H9 (cell line): ENCODE measurements at regions not wholly inside any gene's neighbourhood (a gene's known extent, or its start where the extent isn't known, plus 50 kb on each side); places are given as distances from the start of the nearest gene placed in this dataset.

ENCODE experiments used
- DNase-seq: peaks from one replicate; pipeline ENCODE4 v3.0.0-alpha.2; 2017
- H2AFZ ChIP-seq: one replicate; pipeline ENCODE4 v1.6.1; 2013; ENCODE audit warnings: mild to moderate bottlenecking, low read length, control low read depth, moderate library complexity
- H2AK5ac ChIP-seq: 2 replicates; pipeline ENCODE4 v1.6.1; 2013; ENCODE audit warnings: low read length, control low read depth, mixed read lengths; ENCODE audit not compliant: insufficient read length
- H2BK120ac ChIP-seq: one replicate; pipeline ENCODE4 v1.6.1; 2013; ENCODE audit warnings: low read depth, mild to moderate bottlenecking, low read length, control low read depth, inconsistent platforms; ENCODE audit not compliant: poor library complexity, severe bottlenecking
- H2BK12ac ChIP-seq: 2 replicates; pipeline ENCODE4 v1.6.1; 2013; ENCODE audit warnings: low read length, control low read depth, mixed read lengths, low read depth; ENCODE audit not compliant: insufficient read length
- H2BK15ac ChIP-seq: 2 replicates; pipeline ENCODE4 v1.6.1; 2013; ENCODE audit warnings: low read depth, low read length, control low read depth
- H2BK20ac ChIP-seq: one replicate; pipeline ENCODE4 v1.6.1; 2013; ENCODE audit warnings: low read depth, mild to moderate bottlenecking, low read length, control low read depth, inconsistent platforms; ENCODE audit not compliant: poor library complexity, severe bottlenecking
- H2BK5ac ChIP-seq: 2 replicates; pipeline ENCODE4 v1.6.1; 2013; ENCODE audit warnings: low read length, control low read depth, mixed read lengths; ENCODE audit not compliant: insufficient read length
- H3K14ac ChIP-seq: 2 replicates; pipeline ENCODE4 v1.6.1; 2013; ENCODE audit warnings: low read length, control low read depth; ENCODE audit not compliant: insufficient read depth
- H3K18ac ChIP-seq: 2 replicates; pipeline ENCODE4 v1.6.1; 2013; ENCODE audit warnings: low read depth, mild to moderate bottlenecking, mixed read lengths, low read length, control low read depth; ENCODE audit not compliant: insufficient read length
- H3K23ac ChIP-seq: 2 replicates; pipeline ENCODE4 v1.6.1; 2013; ENCODE audit warnings: low read length, control low read depth, mixed read lengths, low read depth; ENCODE audit not compliant: insufficient read length
- H3K23me2 ChIP-seq: 2 replicates; pipeline ENCODE4 v1.6.1; 2013; ENCODE audit warnings: low read depth, mild to moderate bottlenecking, mixed read lengths, low read length, control low read depth; ENCODE audit not compliant: insufficient read length, poor library complexity, severe bottlenecking
- H3K27ac ChIP-seq: 2 replicates; pipeline ENCODE4 v1.5.1; 2013; ENCODE audit warnings: low read length, control low read depth, mixed read lengths, low read depth; ENCODE audit not compliant: insufficient read length
- H3K27me3 ChIP-seq: 2 replicates; pipeline ENCODE4 v1.6.1; 2013; ENCODE audit warnings: low read length, control low read depth, inconsistent platforms; ENCODE audit not compliant: insufficient read depth
- H3K4ac ChIP-seq: 2 replicates; pipeline ENCODE4 v1.6.1; 2013; ENCODE audit warnings: low read depth, mild to moderate bottlenecking, control low read depth, inconsistent platforms, low read length, moderate library complexity
- H3K4me1 ChIP-seq: 2 replicates; pipeline ENCODE4 v1.6.1; 2013; ENCODE audit warnings: low read length, control low read depth, inconsistent platforms; ENCODE audit not compliant: insufficient read depth
- H3K4me2 ChIP-seq: 2 replicates; pipeline ENCODE4 v1.6.1; 2013; ENCODE audit warnings: low read length, control low read depth, mixed read lengths; ENCODE audit not compliant: insufficient read length, insufficient read depth
- H3K56ac ChIP-seq: 2 replicates; pipeline ENCODE4 v1.6.1; 2013; ENCODE audit warnings: low read depth, mild to moderate bottlenecking, mixed read lengths, low read length, control low read depth; ENCODE audit not compliant: insufficient read length
- H3K79me1 ChIP-seq: 2 replicates; pipeline ENCODE4 v1.6.1; 2013; ENCODE audit warnings: low read depth, mild to moderate bottlenecking, moderate library complexity, low read length, control low read depth, inconsistent platforms; ENCODE audit not compliant: insufficient read depth, poor library complexity, severe bottlenecking
- H3K79me2 ChIP-seq: 2 replicates; pipeline ENCODE4 v1.6.1; 2013; ENCODE audit warnings: low read length, control low read depth, inconsistent platforms; ENCODE audit not compliant: insufficient read depth
- H3K9ac ChIP-seq: 2 replicates; pipeline ENCODE4 v1.6.1; 2013; ENCODE audit warnings: low read length, control low read depth, mixed read lengths; ENCODE audit not compliant: insufficient read length; ENCODE audit errors: extremely low read depth
- H3K9me3 ChIP-seq: one replicate; pipeline ENCODE4 v1.6.1; 2013; ENCODE audit warnings: low read depth, low read length, inconsistent platforms; ENCODE audit not compliant: control insufficient read depth
- H3T11ph ChIP-seq: one replicate; pipeline ENCODE4 v1.6.1; 2013; ENCODE audit warnings: mild to moderate bottlenecking, low read length, control low read depth, inconsistent platforms
- H4K20me1 ChIP-seq: one replicate; pipeline ENCODE4 v1.6.1; 2013; ENCODE audit not compliant: control insufficient read depth, insufficient read length, insufficient read depth
- H4K5ac ChIP-seq: 2 replicates; pipeline ENCODE4 v1.6.1; 2013; ENCODE audit warnings: low read depth, mild to moderate bottlenecking, mixed read lengths, low read length, control low read depth; ENCODE audit not compliant: insufficient read length
- H4K8ac ChIP-seq: replicated peaks from 2 replicates; pipeline ENCODE4 v1.6.1; 2013; ENCODE audit warnings: low read length, control low read depth, mixed read lengths, low read depth; ENCODE audit not compliant: insufficient read length
- H4K91ac ChIP-seq: 2 replicates; pipeline ENCODE4 v1.6.1; 2013; ENCODE audit warnings: low read depth, mild to moderate bottlenecking, moderate library complexity, mixed read lengths, low read length, control low read depth; ENCODE audit not compliant: insufficient read length
- H3K27ac Mint-ChIP-seq, 3 experiments: 2 replicates in 2 of 3; 3 replicates in 1 of 3; pipeline ENCODE4 v1.8.0; 2020 to 2021; ENCODE audit warnings: mixed read lengths in 3 of 3, mild to moderate bottlenecking in 1 of 3, moderate library complexity in 1 of 3
- H3K27me3 Mint-ChIP-seq: 2 replicates; pipeline ENCODE4 v1.8.0; 2021; ENCODE audit warnings: low read depth, mild to moderate bottlenecking, moderate library complexity, mixed read lengths
- H3K36me3 Mint-ChIP-seq, 3 experiments: 2 replicates in 2 of 3; 3 replicates in 1 of 3; pipeline ENCODE4 v1.8.0; 2020 to 2021; ENCODE audit warnings: low read depth in 3 of 3, mixed read lengths in 3 of 3; ENCODE audit not compliant: insufficient read depth in 1 of 3
- H3K4me1 Mint-ChIP-seq, 2 experiments: 2 replicates each; pipeline ENCODE4 v1.8.0; 2020; ENCODE audit warnings: mixed read lengths in 2 of 2
- H3K4me3 Mint-ChIP-seq, 2 experiments: 2 replicates in 1 of 2; 3 replicates in 1 of 2; pipeline ENCODE4 v1.8.0; 2020 to 2021; ENCODE audit warnings: mild to moderate bottlenecking in 2 of 2, mixed read lengths in 2 of 2, moderate library complexity in 1 of 2
- H3K9me3 Mint-ChIP-seq, 2 experiments: 2 replicates in 1 of 2; 3 replicates in 1 of 2; pipeline ENCODE4 v1.8.0; 2020; ENCODE audit warnings: mild to moderate bottlenecking in 2 of 2, mixed read lengths in 2 of 2, moderate library complexity in 1 of 2
- WGBS: extraction: QIAGEN DNeasy Blood & Tissue Kit; methylation state at CpG from one replicate; pipeline ENCODE4 v1.1.7; 2013; ENCODE audit warnings: missing lambda C conversion rate, low lambda C conversion rate, mixed read lengths; ENCODE audit not compliant: insufficient read length; ENCODE audit errors: extremely low coverage; 5-methylcytosine and 5-hydroxymethylcytosine counted together
- TF ChIP-seq, protein P1 (sequence below): fragments of 200-600 bp; sonication (generic); conservative IDR thresholded peaks from 3 replicates; pipeline ENCODE4 v1.8.0; 2021; ENCODE audit warnings: antibody characterized with exemption, mild to moderate bottlenecking

DNA sequence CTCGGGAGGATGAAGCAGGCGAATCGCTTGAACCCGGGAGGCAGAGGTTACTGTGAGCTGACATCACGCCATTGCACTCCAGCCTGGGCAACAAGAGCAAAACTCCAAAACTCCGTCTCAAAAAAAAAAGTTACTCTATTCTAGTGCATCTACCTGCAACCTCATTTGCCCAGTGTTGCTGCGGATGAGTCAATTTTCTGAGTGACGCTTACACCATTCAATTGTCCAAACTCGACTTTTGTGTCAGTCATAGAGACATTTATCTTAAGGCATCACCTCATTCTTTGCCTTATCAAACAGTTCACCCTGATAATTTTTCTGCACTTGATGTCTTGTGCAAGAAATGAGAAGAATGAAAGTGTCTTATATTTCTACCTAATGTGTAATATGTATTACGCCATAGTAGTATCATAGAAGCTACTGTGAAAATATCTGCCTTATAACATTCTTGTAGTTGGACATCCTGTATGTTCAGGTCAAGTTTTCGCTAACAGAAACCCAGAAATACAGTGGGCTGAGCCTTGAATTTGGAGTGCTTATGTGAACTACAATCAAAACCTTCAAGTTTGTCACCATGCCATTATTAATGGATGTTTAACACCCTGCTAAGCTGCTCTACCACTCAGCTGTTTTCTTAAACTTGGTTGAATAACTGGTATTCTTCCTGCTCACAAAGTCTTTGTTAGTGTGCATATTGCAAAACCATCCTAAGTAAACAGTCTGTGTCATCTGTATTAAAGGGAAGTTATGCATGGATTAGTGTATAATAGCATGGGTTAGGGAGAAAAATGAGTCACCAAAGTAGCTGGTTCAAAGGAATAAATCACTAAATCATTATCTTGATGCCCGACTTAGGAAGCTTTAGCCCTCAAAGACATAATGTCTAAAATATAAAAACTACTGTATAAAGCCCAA, 531.0 kb upstream of the NR2F2 start:
- H3K79me2 ChIP-seq, result no peaks in the 10 kb centered on the region
- no peak overlapping the region for H3K4me2 ChIP-seq
- no peak overlapping the region for H3K18ac ChIP-seq
- DNase-seq, result no peak
- WGBS, result no CpG with 5 or more reads among the region's 12 CpGs
- H3K4me1 ChIP-seq, result no peaks in the 10 kb centered on the region
- H3T11ph ChIP-seq, result no peak overlapping the region
- H3K79me1 ChIP-seq, result no peaks in the 10 kb centered on the region
- no peak overlapping the region for H2AFZ ChIP-seq
- no peak overlapping the region for H3K27ac ChIP-seq
- no peak overlapping the region for H2BK120ac ChIP-seq
- no peak overlapping the region for H4K5ac ChIP-seq
- no peak overlapping the region for H3K9ac ChIP-seq
- H3K9me3 ChIP-seq, result no peaks in the 10 kb centered on the region
- no peak overlapping the region for H2BK12ac ChIP-seq
- no peak overlapping the region for H2BK15ac ChIP-seq
- H3K27me3 Mint-ChIP-seq, result peaks cover 2% of the 10 kb centered on the region
- no peak overlapping the region for H3K23ac ChIP-seq
- no peaks in the 10 kb centered on the region; a peak in 1 of 5 replicates for H3K9me3 Mint-ChIP-seq
- no peak overlapping the region for H2AK5ac ChIP-seq
- H3K27ac Mint-ChIP-seq, result no peak overlapping the region
- H3K36me3 Mint-ChIP-seq, result no peaks in the 10 kb centered on the region
- no peaks in the 10 kb centered on the region for H4K20me1 ChIP-seq
- H3K4me3 Mint-ChIP-seq, result no peak overlapping the region
- H3K4ac ChIP-seq, result no peak overlapping the region
- H4K8ac ChIP-seq, result no peak overlapping the region
- H2BK5ac ChIP-seq, result no peak overlapping the region
- H3K14ac ChIP-seq, result no peak overlapping the region
- peaks cover 3 to 10% of the 10 kb centered on the region in 2 experiments; a peak in 3 of 4 replicates for H3K4me1 Mint-ChIP-seq
- H2BK20ac ChIP-seq, result no peak overlapping the region
- no peak overlapping the region for H4K91ac ChIP-seq
- TF ChIP-seq, protein P1, sequence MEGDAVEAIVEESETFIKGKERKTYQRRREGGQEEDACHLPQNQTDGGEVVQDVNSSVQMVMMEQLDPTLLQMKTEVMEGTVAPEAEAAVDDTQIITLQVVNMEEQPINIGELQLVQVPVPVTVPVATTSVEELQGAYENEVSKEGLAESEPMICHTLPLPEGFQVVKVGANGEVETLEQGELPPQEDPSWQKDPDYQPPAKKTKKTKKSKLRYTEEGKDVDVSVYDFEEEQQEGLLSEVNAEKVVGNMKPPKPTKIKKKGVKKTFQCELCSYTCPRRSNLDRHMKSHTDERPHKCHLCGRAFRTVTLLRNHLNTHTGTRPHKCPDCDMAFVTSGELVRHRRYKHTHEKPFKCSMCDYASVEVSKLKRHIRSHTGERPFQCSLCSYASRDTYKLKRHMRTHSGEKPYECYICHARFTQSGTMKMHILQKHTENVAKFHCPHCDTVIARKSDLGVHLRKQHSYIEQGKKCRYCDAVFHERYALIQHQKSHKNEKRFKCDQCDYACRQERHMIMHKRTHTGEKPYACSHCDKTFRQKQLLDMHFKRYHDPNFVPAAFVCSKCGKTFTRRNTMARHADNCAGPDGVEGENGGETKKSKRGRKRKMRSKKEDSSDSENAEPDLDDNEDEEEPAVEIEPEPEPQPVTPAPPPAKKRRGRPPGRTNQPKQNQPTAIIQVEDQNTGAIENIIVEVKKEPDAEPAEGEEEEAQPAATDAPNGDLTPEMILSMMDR, result no peak
- H3K23me2 ChIP-seq, result no peaks in the 10 kb centered on the region
- H3K56ac ChIP-seq, result no peak overlapping the region
- no peaks in the 10 kb centered on the region for H3K27me3 ChIP-seq
